HK-2 (cell line): ENCODE measurements at regions not wholly inside any gene's neighbourhood (a gene's known extent, or its start where the extent isn't known, plus 50 kb on each side); places are given as distances from the start of the nearest gene placed in this dataset.
"Not testable (repeated sequence)": the region's sequence is repeated elsewhere in the genome, so short reads cannot be mapped to it uniquely, and the experiment has no call there.

Experiments
- DNase-seq: peaks from one replicate; pipeline ENCODE4 v3.0.0-alpha.2; 2018; ENCODE audit not compliant: unreplicated experiment

DNA sequence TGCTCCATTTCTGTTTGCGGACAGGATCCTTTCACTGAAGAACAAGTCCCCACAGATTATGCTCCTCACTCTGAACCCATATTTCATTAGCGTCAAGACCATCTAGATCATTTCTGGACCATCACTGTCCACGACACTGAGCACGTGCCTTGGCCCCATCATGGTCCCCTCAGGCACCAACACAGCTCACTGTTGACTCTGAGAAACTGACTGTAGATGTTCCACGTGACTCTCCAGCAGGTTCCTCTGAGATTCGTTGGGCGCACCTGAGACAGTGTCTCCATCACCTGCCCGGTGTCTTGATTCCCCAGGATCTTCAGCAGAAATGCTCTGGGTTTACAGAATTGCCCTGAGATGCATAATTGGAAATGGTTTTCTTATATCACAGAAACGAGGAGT, 985.4 kb downstream of the TMEM121 start:
- no peak for DNase-seq

DNA sequence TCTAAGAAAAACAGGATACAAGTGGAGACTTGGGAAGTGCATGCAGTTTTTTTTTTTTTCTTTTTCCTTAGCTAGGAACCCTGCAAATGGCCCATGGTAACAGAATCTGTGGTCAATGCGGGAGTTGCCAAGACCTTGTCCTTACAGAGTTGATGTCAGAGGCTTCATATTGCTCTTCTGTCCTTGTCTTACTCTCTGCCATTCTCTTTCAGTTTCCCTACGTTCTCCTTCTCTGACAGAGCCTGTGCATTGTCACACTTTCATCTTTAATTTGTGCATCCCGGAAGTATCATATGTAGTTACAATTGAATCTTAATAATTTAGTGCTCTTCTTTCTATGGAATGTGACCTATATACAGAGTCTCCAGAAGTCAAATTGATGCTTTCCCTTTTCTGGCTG, 986.9 kb downstream of the TMEM121 start:
- DNase-seq: no peak

- DNase-seq: no peak
These were observed 991.9 kb downstream of the TMEM121 start for GRCh38 chr14:106518054-106518943.

DNA sequence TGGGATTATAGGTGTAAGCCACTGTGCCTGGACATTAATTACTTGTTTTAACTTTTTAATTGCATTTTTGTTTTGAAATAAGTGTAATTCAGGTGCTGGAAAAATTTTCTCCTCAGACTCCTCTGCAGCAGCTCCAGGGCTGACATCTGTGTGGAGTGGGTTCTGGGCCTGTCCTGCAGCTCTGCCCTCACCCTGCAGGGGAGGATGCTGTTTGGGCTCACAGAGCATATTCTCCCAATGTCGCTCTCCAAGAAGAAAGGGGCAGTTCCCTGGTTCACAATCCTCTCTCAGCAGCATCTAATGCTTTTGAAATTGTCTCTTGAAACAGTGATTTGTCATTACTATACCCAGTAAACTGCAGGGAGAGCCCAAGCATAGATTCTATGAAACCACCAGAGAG, 995.7 kb downstream of the TMEM121 start:
- not testable (repeated sequence) for DNase-seq

GRCh38 chr14:106522990-106523389, 996.6 kb downstream of the TMEM121 start:
- no peak for DNase-seq

DNA sequence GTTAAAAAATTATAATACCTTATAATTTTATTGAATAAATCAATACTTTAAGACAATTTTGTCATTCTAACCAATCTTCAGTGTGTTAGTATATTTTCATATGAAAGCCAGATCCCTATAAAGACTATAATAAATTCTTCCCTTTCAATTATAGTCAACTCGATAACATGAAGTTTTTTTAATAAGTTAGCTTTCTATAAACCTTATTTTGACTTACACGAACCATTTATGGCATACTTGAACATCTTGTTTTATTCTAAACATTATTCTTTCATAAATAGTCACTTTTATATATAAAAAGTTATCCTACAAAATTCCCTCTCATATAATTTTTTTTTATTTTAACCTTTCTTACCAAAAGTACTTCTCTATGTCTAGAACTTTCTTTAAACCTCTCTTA, 1002.3 kb downstream of the TMEM121 start:
- no peak for DNase-seq

- DNase-seq: no peak
These were observed 1003.6 kb downstream of the TMEM121 start for GRCh38 chr14:106530031-106530422.

GRCh38 chr14:106530423-106531107, 1004.2 kb downstream of the TMEM121 start:
- no peak for DNase-seq

GRCh38 chr14:106537597-106537996, 1011.2 kb downstream of the TMEM121 start:
- not testable (repeated sequence) for DNase-seq

GRCh38 chr14:106538201-106538600, 1011.8 kb downstream of the TMEM121 start:
- DNase-seq: no peak

- DNase-seq: no peak
These were observed 1021.5 kb downstream of the TMEM121 start for GRCh38 chr14:106547735-106548434.

GRCh38 chr14:106549064-106549463, 1022.7 kb downstream of the TMEM121 start:
- DNase-seq: no peak

DNA sequence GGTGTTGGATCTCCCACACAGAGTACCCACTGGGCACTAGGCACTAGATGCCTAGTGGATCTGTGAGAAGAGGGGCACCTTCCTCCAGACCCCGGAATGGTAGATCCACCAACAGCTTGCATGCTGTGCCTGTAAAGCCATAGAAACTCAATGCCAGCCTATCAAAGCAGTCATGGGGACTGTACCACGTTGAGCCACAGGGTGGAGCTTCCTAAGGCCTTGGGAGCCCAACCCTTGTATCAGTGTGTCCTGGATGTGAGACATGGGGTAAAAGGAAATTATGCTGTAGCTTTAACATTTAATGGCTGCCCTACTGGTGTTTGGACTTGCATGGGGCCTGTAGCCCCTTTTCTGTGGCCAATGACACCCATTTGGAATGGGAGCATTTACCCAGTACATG, 1024.9 kb downstream of the TMEM121 start:
- no peak for DNase-seq

- not testable (repeated sequence) for DNase-seq
These were observed 1029.8 kb downstream of the TMEM121 start for GRCh38 chr14:106556211-106556610.

DNA sequence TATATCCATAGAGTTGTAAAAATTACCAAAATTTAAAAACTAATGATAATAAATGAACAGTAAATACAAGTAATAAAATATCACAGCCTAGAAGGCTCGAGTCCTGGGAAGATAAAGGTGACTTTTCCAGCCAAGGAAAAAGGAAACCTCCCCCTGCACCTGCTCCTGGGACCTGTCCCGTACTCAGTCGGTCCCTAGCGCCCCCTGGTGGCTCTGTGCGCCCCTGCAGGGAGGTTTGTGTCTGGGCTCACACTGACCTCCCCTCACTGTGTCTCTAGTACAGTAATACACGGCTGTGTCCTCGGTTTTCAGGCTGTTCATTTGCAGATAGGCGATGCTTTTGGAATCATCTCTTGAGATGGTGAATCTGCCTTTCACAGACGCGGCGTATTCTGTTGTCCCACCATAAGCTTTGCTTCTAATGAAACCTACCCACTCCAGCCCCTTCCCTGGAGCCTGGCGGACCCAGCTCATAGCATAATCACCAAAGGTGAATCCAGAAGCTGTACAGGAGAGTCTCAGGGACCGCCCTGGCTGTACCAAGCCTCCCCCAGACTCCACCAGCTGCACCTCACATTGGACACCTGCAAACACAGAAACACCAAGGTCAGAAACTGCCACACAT, 1030.4 kb downstream of the TMEM121 start:
- DNase-seq: peak; percentile 66

GRCh38 chr14:106562451-106562850, 1036.1 kb downstream of the TMEM121 start:
- DNase-seq: no peak

DNA sequence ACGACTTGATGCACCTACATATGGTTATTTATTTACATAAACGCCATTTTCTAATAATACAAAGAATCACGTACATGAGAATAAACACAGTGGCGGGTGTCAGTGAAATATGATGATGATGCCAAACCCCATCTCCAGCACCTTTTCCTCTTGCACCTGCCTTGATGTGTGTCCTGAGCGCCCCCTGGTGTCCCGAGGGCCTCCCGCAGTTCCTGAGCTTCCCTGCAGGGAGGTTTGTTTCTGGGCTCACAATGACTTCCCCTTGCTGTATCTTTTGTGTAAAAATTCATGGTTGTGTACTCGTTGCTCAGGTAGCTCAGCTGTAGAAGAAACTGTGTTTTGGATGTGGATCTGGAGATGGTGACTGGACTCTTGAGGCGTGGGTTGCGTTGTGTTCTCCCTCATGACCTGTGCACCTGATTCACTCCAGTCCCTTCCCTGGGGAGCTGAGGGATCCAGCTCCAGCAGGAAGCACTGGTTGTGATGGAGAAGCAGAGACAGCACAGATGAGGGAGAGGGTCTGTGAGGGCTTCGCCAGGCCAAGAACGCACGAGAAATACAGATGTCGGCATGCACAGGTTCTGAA, 1037.8 kb downstream of the TMEM121 start:
- peak; percentile 17 for DNase-seq

DNA sequence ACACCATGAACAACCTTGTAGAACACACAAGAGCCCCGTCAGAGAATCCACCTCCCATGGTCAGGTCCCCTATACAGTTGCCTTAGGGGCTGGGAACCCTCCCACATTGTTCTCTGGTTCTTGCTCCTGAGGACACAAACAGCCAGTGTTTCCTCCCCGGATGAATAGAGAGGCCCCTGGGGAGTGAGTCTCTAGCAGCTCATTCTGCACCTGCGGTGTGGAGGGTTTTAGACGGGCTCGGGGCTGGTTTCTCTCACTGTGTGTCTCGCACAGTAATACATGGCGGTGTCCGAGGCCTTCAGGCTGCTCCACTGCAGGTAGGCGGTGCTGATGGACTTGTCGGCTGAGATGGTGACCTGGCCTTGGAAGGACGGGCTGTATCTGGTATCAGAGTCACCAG, 1052.1 kb downstream of the TMEM121 start:
- DNase-seq: no peak

DNA sequence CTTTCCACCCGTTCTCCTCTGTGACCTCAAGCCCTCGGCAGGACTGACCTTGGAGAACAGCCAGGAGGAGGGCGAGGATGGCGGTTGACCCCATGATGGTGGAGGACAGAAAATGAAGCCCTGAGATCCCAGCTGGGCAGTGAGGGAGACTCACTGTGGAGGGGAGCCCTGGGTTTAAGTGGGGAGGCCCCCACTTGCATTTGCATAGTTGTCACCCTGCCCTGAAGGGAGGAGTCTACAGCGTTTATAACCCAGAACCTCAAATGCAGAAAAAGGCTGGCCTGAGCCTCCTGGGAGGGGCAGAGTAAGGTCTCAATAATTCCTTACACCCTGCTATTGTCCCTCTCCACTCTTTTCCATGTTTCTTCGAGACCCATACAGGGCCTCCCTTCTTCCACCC, 1052.7 kb downstream of the TMEM121 start:
- DNase-seq: no peak

- DNase-seq: no peak
These were observed 1059.3 kb downstream of the TMEM121 start for GRCh38 chr14:106585692-106586091.

DNA sequence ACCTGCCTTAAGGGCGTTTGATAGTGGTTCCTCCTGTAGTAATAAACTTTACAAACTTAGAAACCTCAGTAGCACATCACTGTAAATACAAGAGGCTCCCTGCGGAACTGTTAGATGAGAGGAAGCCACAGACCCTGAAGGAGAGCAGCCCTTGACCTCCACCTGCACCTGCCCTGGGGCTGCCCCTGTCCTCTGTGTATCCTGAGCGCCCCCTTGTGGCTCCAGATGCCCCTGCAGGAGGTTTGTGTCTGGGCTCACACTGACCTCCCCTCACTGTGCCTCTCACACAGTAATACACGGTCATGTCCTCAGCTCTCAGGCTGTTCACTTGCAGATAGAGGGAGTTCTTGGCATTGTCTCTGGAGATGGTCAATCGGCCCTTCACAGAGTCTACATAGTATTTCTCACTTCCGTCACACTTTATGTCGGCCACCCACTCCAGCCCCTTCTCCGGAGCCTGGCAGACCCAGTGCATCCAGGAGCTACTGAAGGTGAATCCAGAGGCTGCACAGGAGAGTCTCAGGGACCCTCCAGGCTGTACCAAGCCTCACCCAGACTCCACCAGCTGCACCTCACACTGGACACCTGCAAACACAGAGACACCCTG, 1059.8 kb downstream of the TMEM121 start:
- DNase-seq: peak; percentile 29
